GM18507 (cell line): ENCODE measurements at regions not wholly inside any gene's neighbourhood (a gene's known extent, or its start where the extent isn't known, plus 50 kb on each side); places are given as distances from the start of the nearest gene placed in this dataset.
"Not testable (repeated sequence)": the region's sequence is repeated elsewhere in the genome, so short reads cannot be mapped to it uniquely, and the experiment has no call there.

Experiments used
- DNase-seq: peaks from one replicate; pipeline ENCODE4 v3.0.0; 2011; ENCODE audit warnings: low read depth; ENCODE audit not compliant: insufficient read length; ENCODE audit errors: extremely low spot score
- FAIRE-seq: peaks from 2 replicates; lab custom pipeline; 2011; peaks lifted over from hg19 to GRCh38; lab: Jason Lieb, UNC

GRCh38 chr2:111411867-111412681 lies 291.4 kb downstream of the BCL2L11 start:
- not testable (repeated sequence) for FAIRE-seq

GRCh38 chr2:111412841-111413650 lies 292.3 kb downstream of the BCL2L11 start:
- FAIRE-seq, DNase-seq: not testable (repeated sequence)

More at GRCh38 chr2:111411867-111412681, 291.4 kb downstream of the BCL2L11 start:
- not testable (repeated sequence) for DNase-seq

GRCh38 chr2:111413950-111414349 lies 293.2 kb downstream of the BCL2L11 start:
- not testable (repeated sequence) for FAIRE-seq

GRCh38 chr2:111415765-111416743 lies 295.3 kb downstream of the BCL2L11 start:
- not testable (repeated sequence) for FAIRE-seq, DNase-seq

More at GRCh38 chr2:111413950-111414349, 293.2 kb downstream of the BCL2L11 start:
- not testable (repeated sequence) for DNase-seq

- FAIRE-seq = not testable (repeated sequence)
Measured at GRCh38 chr2:111417026-111417425, 296.3 kb downstream of the BCL2L11 start.

GRCh38 chr2:111418091-111418875 lies 297.6 kb downstream of the BCL2L11 start:
- not testable (repeated sequence) for DNase-seq, FAIRE-seq

More at GRCh38 chr2:111417026-111417425, 296.3 kb downstream of the BCL2L11 start:
- DNase-seq = not testable (repeated sequence)

GRCh38 chr2:111420074-111420473 lies 299.4 kb downstream of the BCL2L11 start:
- DNase-seq, FAIRE-seq: not testable (repeated sequence)

- DNase-seq, FAIRE-seq: not testable (repeated sequence)
Measured at GRCh38 chr2:111420835-111421234, 300.1 kb downstream of the BCL2L11 start.

- not testable (repeated sequence) for FAIRE-seq, DNase-seq
Measured at GRCh38 chr2:111421949-111422348, 301.2 kb downstream of the BCL2L11 start.

- FAIRE-seq, DNase-seq: not testable (repeated sequence)
Measured at GRCh38 chr2:111422562-111422961, 301.8 kb downstream of the BCL2L11 start.

GRCh38 chr2:111423184-111423583 lies 302.5 kb downstream of the BCL2L11 start:
- not testable (repeated sequence) for FAIRE-seq

GRCh38 chr2:111424176-111424575 lies 303.5 kb downstream of the BCL2L11 start:
- not testable (repeated sequence) for FAIRE-seq, DNase-seq

More at GRCh38 chr2:111423184-111423583, 302.5 kb downstream of the BCL2L11 start:
- not testable (repeated sequence) for DNase-seq

GRCh38 chr2:111424851-111425309 lies 304.2 kb downstream of the BCL2L11 start:
- DNase-seq = not testable (repeated sequence)
- peak; percentile 12 for FAIRE-seq

- DNase-seq, FAIRE-seq: not testable (repeated sequence)
Measured at GRCh38 chr2:111425789-111426201, 305.1 kb downstream of the BCL2L11 start.

GRCh38 chr2:111427346-111427745 lies 306.6 kb downstream of the BCL2L11 start:
- not testable (repeated sequence) for FAIRE-seq, DNase-seq

- DNase-seq, FAIRE-seq: not testable (repeated sequence)
Measured at GRCh38 chr2:111428915-111429314, 308.2 kb downstream of the BCL2L11 start.

GRCh38 chr2:111429353-111429752 lies 308.6 kb downstream of the BCL2L11 start:
- peak; percentile 78 for FAIRE-seq
- DNase-seq = not testable (repeated sequence)
